Nephron progenitor cell (in vitro differentiated cells): ENCODE measurements at regions not wholly inside any gene's neighbourhood (a gene's known extent, or its start where the extent isn't known, plus 50 kb on each side); places are given as distances from the start of the nearest gene placed in this dataset.

Experiments used
- DNase-seq: peaks from one replicate; pipeline ENCODE4 v3.0.0; 2021
- H3K27ac Mint-ChIP-seq: 2 replicates; pipeline ENCODE4 v1.8.0; 2021; ENCODE audit warnings: mild to moderate bottlenecking, moderate library complexity, mixed read lengths
- H3K27me3 Mint-ChIP-seq: 2 replicates; pipeline ENCODE4 v1.8.0; 2021; ENCODE audit warnings: mild to moderate bottlenecking, low read depth, mixed read lengths; ENCODE audit not compliant: poor library complexity
- H3K36me3 Mint-ChIP-seq: 2 replicates; pipeline ENCODE4 v1.8.0; 2021; ENCODE audit warnings: low read depth, mixed read lengths
- H3K4me1 Mint-ChIP-seq: 2 replicates; pipeline ENCODE4 v1.8.0; 2021; ENCODE audit warnings: mixed read lengths
- H3K4me3 Mint-ChIP-seq: 2 replicates; pipeline ENCODE4 v1.8.0; 2021; ENCODE audit warnings: mild to moderate bottlenecking, moderate library complexity, mixed read lengths
- H3K9me3 Mint-ChIP-seq: 2 replicates; pipeline ENCODE4 v1.8.0; 2021; ENCODE audit warnings: mild to moderate bottlenecking, moderate library complexity, mixed read lengths
- CTCF ChIP-seq: fragments of 200-600 bp; sonication (generic); IDR thresholded peaks from 2 replicates; pipeline ENCODE4 v1.5.0; 2021; ENCODE audit warnings: antibody characterized with exemption

- Mint-ChIP-seq H3K27me3 (no peaks in the 10 kb centered on the region), H3K4me3 (no peak overlapping the region), H3K4me1 (no peaks in the 10 kb centered on the region), H3K9me3 (no peaks in the 10 kb centered on the region), H3K27ac (no peak overlapping the region), H3K36me3 (no peaks in the 10 kb centered on the region)
- TF ChIP-seq CTCF: no peak
- DNase-seq: no peak
Measured at GRCh38 chr5:62002436-62002835, 303.6 kb upstream of the KIF2A start.

- Mint-ChIP-seq H3K4me1 (no peaks in the 10 kb centered on the region), H3K27me3 (peaks cover 13% of the 10 kb centered on the region)
- no peak for DNase-seq
Measured at GRCh38 chr5:62005551-62005950, 300.5 kb upstream of the KIF2A start.

GRCh38 chr5:62007457-62007856 is 298.5 kb upstream of the KIF2A start:
- H3K27me3 Mint-ChIP-seq: peaks cover 17% of the 10 kb centered on the region
- no peak overlapping the region for H3K4me3 Mint-ChIP-seq
- no peak for TF ChIP-seq CTCF
- no peaks in the 10 kb centered on the region for H3K4me1 Mint-ChIP-seq
- H3K36me3 Mint-ChIP-seq: no peaks in the 10 kb centered on the region
- no peak overlapping the region for H3K27ac Mint-ChIP-seq
- DNase-seq: no peak
- no peaks in the 10 kb centered on the region for H3K9me3 Mint-ChIP-seq

More at GRCh38 chr5:62005551-62005950, 300.5 kb upstream of the KIF2A start:
- no peaks in the 10 kb centered on the region for H3K9me3 Mint-ChIP-seq
- H3K4me3 Mint-ChIP-seq: no peak overlapping the region
- no peaks in the 10 kb centered on the region for H3K36me3 Mint-ChIP-seq
- no peak for TF ChIP-seq CTCF
- H3K27ac Mint-ChIP-seq: no peak overlapping the region

- H3K9me3 Mint-ChIP-seq: no peaks in the 10 kb centered on the region
- H3K4me3 Mint-ChIP-seq: no peak overlapping the region
- H3K4me1 Mint-ChIP-seq: no peaks in the 10 kb centered on the region
- peaks cover 17% of the 10 kb centered on the region for H3K27me3 Mint-ChIP-seq
- TF ChIP-seq CTCF: no peak
- H3K36me3 Mint-ChIP-seq: no peaks in the 10 kb centered on the region
- H3K27ac Mint-ChIP-seq: no peak overlapping the region
- no peak for DNase-seq
Measured at GRCh38 chr5:62011089-62011664, 294.8 kb upstream of the KIF2A start.

- Mint-ChIP-seq H3K4me1 (no peaks in the 10 kb centered on the region), H3K27me3 (no peaks in the 10 kb centered on the region), H3K27ac (no peak overlapping the region), H3K4me3 (no peak overlapping the region), H3K9me3 (no peaks in the 10 kb centered on the region), H3K36me3 (no peaks in the 10 kb centered on the region)
- no peak for DNase-seq
- TF ChIP-seq CTCF: no peak
Measured at GRCh38 chr5:62017092-62017491, 288.9 kb upstream of the KIF2A start.

GRCh38 chr5:62029303-62029702 is 276.7 kb upstream of the KIF2A start:
- no peak for TF ChIP-seq CTCF
- DNase-seq: no peak
- H3K9me3 Mint-ChIP-seq: peaks cover 12% of the 10 kb centered on the region
- H3K27ac Mint-ChIP-seq: peak overlapping the region; percentile 37
- no peaks in the 10 kb centered on the region for H3K36me3 Mint-ChIP-seq
- H3K4me3 Mint-ChIP-seq: no peak overlapping the region
- H3K4me1 Mint-ChIP-seq: no peaks in the 10 kb centered on the region
- peaks cover 2% of the 10 kb centered on the region for H3K27me3 Mint-ChIP-seq
